A204.1 (cell line): ENCODE measurements at regions not wholly inside any gene's neighbourhood (a gene's known extent, or its start where the extent isn't known, plus 50 kb on each side); places are given as distances from the start of the nearest gene placed in this dataset.

ENCODE experiments used
- FAIRE-seq: peaks from 2 replicates; lab custom pipeline; 2012; peaks lifted over from hg19 to GRCh38; lab: Jason Lieb, UNC

- no peak for FAIRE-seq
Measured at GRCh38 chr4:23401572-23401971, 488.3 kb downstream of the PPARGC1A start.

- FAIRE-seq = no peak
Measured at GRCh38 chr4:23392860-23393458, 496.9 kb downstream of the PPARGC1A start.

- no peak for FAIRE-seq
Measured at GRCh38 chr4:23390246-23390645, 499.6 kb downstream of the PPARGC1A start.

- no peak for FAIRE-seq
Measured at GRCh38 chr4:23388699-23389395, 501.0 kb downstream of the PPARGC1A start.

- no peak for FAIRE-seq
Measured at GRCh38 chr4:23388255-23388654, 501.6 kb downstream of the PPARGC1A start.

GRCh38 chr4:23384741-23385140, 505.1 kb downstream of the PPARGC1A start:
- FAIRE-seq = no peak

GRCh38 chr4:23382879-23383278, 507.0 kb downstream of the PPARGC1A start:
- FAIRE-seq = no peak

GRCh38 chr4:23374259-23374658, 515.6 kb downstream of the PPARGC1A start:
- FAIRE-seq = no peak

GRCh38 chr4:23373261-23373660, 516.6 kb downstream of the PPARGC1A start:
- FAIRE-seq = no peak

- no peak for FAIRE-seq
Measured at GRCh38 chr4:23371533-23371932, 518.3 kb downstream of the PPARGC1A start.

GRCh38 chr4:23369331-23369730, 520.5 kb downstream of the PPARGC1A start:
- no peak for FAIRE-seq

GRCh38 chr4:23368081-23368697, 521.7 kb downstream of the PPARGC1A start:
- no peak for FAIRE-seq

GRCh38 chr4:23366557-23366906, 523.3 kb downstream of the PPARGC1A start:
- no peak for FAIRE-seq

GRCh38 chr4:23365871-23366556, 523.8 kb downstream of the PPARGC1A start:
- FAIRE-seq = no peak

GRCh38 chr4:23365086-23365485, 524.8 kb downstream of the PPARGC1A start:
- FAIRE-seq = no peak

- no peak for FAIRE-seq
Measured at GRCh38 chr4:23364167-23364566, 525.7 kb downstream of the PPARGC1A start.

- FAIRE-seq = no peak
Measured at GRCh38 chr4:23361453-23361852, 528.4 kb downstream of the PPARGC1A start.

- no peak for FAIRE-seq
Measured at GRCh38 chr4:23360718-23361117, 529.1 kb downstream of the PPARGC1A start.

GRCh38 chr4:23355258-23355657, 534.6 kb downstream of the PPARGC1A start:
- no peak for FAIRE-seq

- no peak for FAIRE-seq
Measured at GRCh38 chr4:23353200-23353599, 536.6 kb downstream of the PPARGC1A start.

- FAIRE-seq = no peak
Measured at GRCh38 chr4:23348789-23349498, 540.9 kb downstream of the PPARGC1A start.

GRCh38 chr4:23337292-23337691, 552.6 kb downstream of the PPARGC1A start:
- no peak for FAIRE-seq
